A673 (cell line): ENCODE measurements at regions not wholly inside any gene's neighbourhood (a gene's known extent, or its start where the extent isn't known, plus 50 kb on each side); places are given as distances from the start of the nearest gene placed in this dataset.

Experiments
- BruUV-seq: library from RNA; stranded (reverse); fragments of 400-500 nt; replicated peaks from 2 replicates; lab custom pipeline; 2021; lab: Mats Ljungman, UMichigan
- CTCF ChIA-PET: fragments of 300-600 bp; sonication (Branson Sonifier 250); formaldehyde crosslinking; loops from one replicate; lab custom pipeline; 2022; ENCODE audit warnings: antibody characterized with exemption; lab: Charles Lee
- POLR2A ChIA-PET: fragments of 300-600 bp; sonication (Branson Sonifier 250); formaldehyde crosslinking; loops from one replicate; lab custom pipeline; 2022; ENCODE audit warnings: antibody characterized with exemption; ENCODE audit not compliant: low non-redundant PET; lab: Charles Lee
- DNase-seq: peaks from one replicate; pipeline ENCODE4 v3.0.0-alpha.2; 2015; ENCODE audit warnings: low spot score
- H3K27ac ChIP-seq: fragments of 200-600 bp; sonication (generic); 2 replicates; pipeline ENCODE4 v1.5.1; 2016; ENCODE audit warnings: mixed run types, low read depth, mild to moderate bottlenecking, mixed read lengths, antibody characterized with exemption, low read length; ENCODE audit not compliant: poor library complexity, severe bottlenecking
- H3K27me3 ChIP-seq: fragments of 200-600 bp; sonication (generic); replicated peaks from 2 replicates; pipeline ENCODE4 v1.6.1; 2017; ENCODE audit warnings: mixed run types, low read depth, mild to moderate bottlenecking, mixed read lengths, antibody characterized with exemption, low read length; ENCODE audit not compliant: insufficient read depth, poor library complexity
- H3K36me3 ChIP-seq: fragments of 200-600 bp; sonication (generic); 2 replicates; pipeline ENCODE4 v1.6.1; 2016; ENCODE audit warnings: mixed run types, mild to moderate bottlenecking, mixed read lengths, antibody characterized with exemption, low read length; ENCODE audit not compliant: insufficient read depth, poor library complexity, severe bottlenecking
- H3K4me1 ChIP-seq: fragments of 200-600 bp; sonication (generic); 2 replicates; pipeline ENCODE4 v1.6.1; 2017; ENCODE audit warnings: mixed run types, mild to moderate bottlenecking, mixed read lengths, antibody characterized with exemption, low read length; ENCODE audit not compliant: insufficient read depth, poor library complexity, severe bottlenecking
- H3K4me3 ChIP-seq: fragments of 200-600 bp; sonication (generic); 2 replicates; pipeline ENCODE4 v1.5.1; 2016; ENCODE audit warnings: low read depth, mixed run types, mild to moderate bottlenecking, mixed read lengths, low read length; ENCODE audit not compliant: poor library complexity, severe bottlenecking
- H3K9me3 ChIP-seq: fragments of 200-600 bp; sonication (generic); 2 replicates; pipeline ENCODE4 v1.6.1; 2016; ENCODE audit warnings: mixed run types, low read depth, mild to moderate bottlenecking, mixed read lengths, antibody characterized with exemption, low read length; ENCODE audit not compliant: poor library complexity, severe bottlenecking
- EZH2 ChIP-seq: fragments of 200-600 bp; sonication (generic); IDR thresholded peaks from 2 replicates; pipeline ENCODE4 v1.6.1; 2017; ENCODE audit warnings: borderline replicate concordance, low read depth, mild to moderate bottlenecking, mixed read lengths, antibody characterized with exemption, low read length; ENCODE audit not compliant: poor library complexity, severe bottlenecking
- intact Hi-C: fragments of 100-400 bp; cut with micrococcal nuclease; formaldehyde crosslinking; loops from one replicate; pipeline ENCODE4 v1.10.0; 2022; ENCODE audit not compliant: unreplicated experiment
- TF ChIP-seq, protein P1 (sequence below): fragments of 300-800, 200-600 bp; sonication (generic); conservative IDR thresholded peaks from 2 replicates; pipeline ENCODE4 v1.5.1; 2017; ENCODE audit warnings: low read depth, mild to moderate bottlenecking, antibody characterized with exemption, low read length, moderate library complexity, mixed read lengths

GRCh38 chr5:113901718-113902117, 388.2 kb downstream of the YTHDC2 start:
- no TSS peak for BruUV-seq
- TF ChIP-seq, protein P1, sequence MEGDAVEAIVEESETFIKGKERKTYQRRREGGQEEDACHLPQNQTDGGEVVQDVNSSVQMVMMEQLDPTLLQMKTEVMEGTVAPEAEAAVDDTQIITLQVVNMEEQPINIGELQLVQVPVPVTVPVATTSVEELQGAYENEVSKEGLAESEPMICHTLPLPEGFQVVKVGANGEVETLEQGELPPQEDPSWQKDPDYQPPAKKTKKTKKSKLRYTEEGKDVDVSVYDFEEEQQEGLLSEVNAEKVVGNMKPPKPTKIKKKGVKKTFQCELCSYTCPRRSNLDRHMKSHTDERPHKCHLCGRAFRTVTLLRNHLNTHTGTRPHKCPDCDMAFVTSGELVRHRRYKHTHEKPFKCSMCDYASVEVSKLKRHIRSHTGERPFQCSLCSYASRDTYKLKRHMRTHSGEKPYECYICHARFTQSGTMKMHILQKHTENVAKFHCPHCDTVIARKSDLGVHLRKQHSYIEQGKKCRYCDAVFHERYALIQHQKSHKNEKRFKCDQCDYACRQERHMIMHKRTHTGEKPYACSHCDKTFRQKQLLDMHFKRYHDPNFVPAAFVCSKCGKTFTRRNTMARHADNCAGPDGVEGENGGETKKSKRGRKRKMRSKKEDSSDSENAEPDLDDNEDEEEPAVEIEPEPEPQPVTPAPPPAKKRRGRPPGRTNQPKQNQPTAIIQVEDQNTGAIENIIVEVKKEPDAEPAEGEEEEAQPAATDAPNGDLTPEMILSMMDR = no peak
- TF ChIP-seq EZH2 = no peak
- no peak overlapping the region for H3K27ac ChIP-seq
- no peaks in the 10 kb centered on the region for H3K4me1 ChIP-seq
- ChIA-PET CTCF (no interaction called here), POLR2A (no interaction called here)
- no peaks in the 10 kb centered on the region for H3K9me3 ChIP-seq
- no peak overlapping the region for H3K4me3 ChIP-seq
- intact Hi-C loops = no loop called here
- H3K27me3 ChIP-seq = peaks cover 26% of the 10 kb centered on the region
- DNase-seq = no peak
- no peaks in the 10 kb centered on the region for H3K36me3 ChIP-seq

DNA sequence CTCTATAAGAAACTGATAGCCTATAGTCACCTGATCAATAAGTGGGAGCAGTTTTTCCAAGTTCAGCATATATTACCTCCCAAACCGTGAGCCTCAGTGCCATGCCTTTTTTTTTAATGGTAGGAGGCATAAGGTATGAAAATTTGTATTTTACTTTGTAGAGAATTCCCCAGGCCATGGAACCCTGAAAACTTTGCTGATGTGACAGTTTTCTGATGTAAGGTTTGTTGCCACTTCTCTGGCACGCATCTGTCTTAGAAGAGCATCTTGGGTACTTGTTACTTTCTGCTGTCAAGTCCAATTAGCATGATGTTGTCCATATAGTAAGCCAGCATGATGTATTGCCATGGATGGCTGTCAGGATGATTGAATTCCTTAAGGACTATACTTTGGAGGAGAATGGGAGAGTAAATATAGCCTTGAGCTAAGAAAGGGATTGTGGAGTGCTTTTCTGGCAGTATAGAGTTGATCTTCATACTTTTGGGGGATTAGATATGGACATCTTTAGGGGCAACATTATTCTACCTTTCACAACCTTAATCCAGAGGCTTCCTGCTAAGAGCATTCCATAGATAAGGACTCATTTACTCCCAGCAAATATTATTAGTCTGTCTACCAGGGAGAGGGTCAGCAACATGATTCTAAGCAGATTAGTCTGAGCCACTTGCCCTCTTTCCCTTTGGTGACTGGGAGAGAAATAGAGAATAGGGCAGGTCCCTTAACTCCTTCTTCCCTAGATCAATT, 389.6 kb downstream of the YTHDC2 start:
- CTCF ChIA-PET = no interaction called here
- DNase-seq = no peak
- TF ChIP-seq, protein P1 = no peak
- TF ChIP-seq EZH2 = no peak
- BruUV-seq = no TSS peak
- H3K27ac ChIP-seq = no peak overlapping the region
- intact Hi-C loops = no loop called here
- H3K27me3 ChIP-seq = peaks cover 26% of the 10 kb centered on the region
- H3K4me3 ChIP-seq = no peak overlapping the region
- H3K9me3 ChIP-seq = no peaks in the 10 kb centered on the region
- POLR2A ChIA-PET = no interaction called here
- H3K4me1 ChIP-seq = no peaks in the 10 kb centered on the region
- no peaks in the 10 kb centered on the region for H3K36me3 ChIP-seq

DNA sequence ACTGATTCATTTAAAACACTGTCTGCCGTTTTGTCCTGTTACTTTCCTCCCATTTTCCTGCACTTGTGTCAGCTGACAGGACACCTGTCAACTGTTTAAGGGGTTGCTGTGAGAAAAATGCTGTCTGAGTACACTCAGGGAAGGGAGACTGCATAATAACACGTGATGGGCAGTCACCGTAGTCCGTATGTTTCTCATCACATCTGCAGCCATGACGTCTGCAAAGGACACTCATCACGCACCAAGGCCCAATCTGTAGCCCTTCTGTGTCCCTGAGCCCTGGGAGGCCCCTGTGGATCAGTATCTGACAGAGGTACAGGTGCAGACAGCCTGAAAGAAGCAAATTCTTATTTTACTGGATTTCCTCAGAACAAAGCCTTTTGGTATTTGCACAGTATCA, 396.3 kb downstream of the YTHDC2 start:
- ChIA-PET CTCF (no interaction called here), POLR2A (no interaction called here)
- Histone ChIP-seq H3K36me3 (no peaks in the 10 kb centered on the region), H3K4me3 (no peak overlapping the region), H3K27ac (no peak overlapping the region), H3K9me3 (no peaks in the 10 kb centered on the region), H3K27me3 (peaks cover 13% of the 10 kb centered on the region), H3K4me1 (no peaks in the 10 kb centered on the region)
- BruUV-seq = no TSS peak
- TF ChIP-seq, protein P1 = no peak
- intact Hi-C loops = no loop called here
- no peak for DNase-seq
